WTC11 (cell line): ENCODE measurements at regions not wholly inside any gene's neighbourhood (a gene's known extent, or its start where the extent isn't known, plus 50 kb on each side); places are given as distances from the start of the nearest gene placed in this dataset.

ENCODE experiments used
- ATF1 ChIP-seq: sonication (generic); formaldehyde crosslinking; IDR thresholded peaks from 2 replicates; pipeline ENCODE4 v1.8.1; 2023; ENCODE audit warnings: mild to moderate bottlenecking, moderate library complexity, missing genetic modification reagents
- ESRRA ChIP-seq: sonication (generic); formaldehyde crosslinking; IDR thresholded peaks from 2 replicates; pipeline ENCODE4 v1.8.1; 2022; ENCODE audit warnings: mild to moderate bottlenecking, missing genetic modification reagents, borderline replicate concordance
- TEAD4 ChIP-seq: sonication (generic); formaldehyde crosslinking; IDR thresholded peaks from 2 replicates; pipeline ENCODE4 v1.8.0; 2022; ENCODE audit warnings: mild to moderate bottlenecking, missing genetic modification reagents
- USF2 ChIP-seq: sonication (generic); formaldehyde crosslinking; IDR thresholded peaks from 2 replicates; pipeline ENCODE4 v1.8.1; 2023; ENCODE audit warnings: mild to moderate bottlenecking, missing genetic modification reagents, moderate library complexity
- ZNF396 ChIP-seq: fragments of 250-450 bp; sonication (Bioruptor Pico); IDR thresholded peaks from 2 replicates; pipeline ENCODE4 v1.8.0; 2021; ENCODE audit warnings: mild to moderate bottlenecking, moderate library complexity, borderline replicate concordance
- ZNF423 ChIP-seq: fragments of 250-450 bp; sonication (Bioruptor Pico); IDR thresholded peaks from 2 replicates; pipeline ENCODE4 v2.1.2; 2022; ENCODE audit warnings: mild to moderate bottlenecking, moderate library complexity
- TF ChIP-seq, protein P1 (sequence below): fragments of 200-600 bp; IDR thresholded peaks from 2 replicates; pipeline ENCODE4 v1.8.0; 2022; ENCODE audit warnings: antibody characterized with exemption
- TF ChIP-seq, protein P2 (sequence below): sonication (generic); formaldehyde crosslinking; IDR thresholded peaks from 2 replicates; pipeline ENCODE4 v1.8.0; 2023; ENCODE audit warnings: missing genetic modification reagents, mild to moderate bottlenecking, borderline replicate concordance

GRCh38 chr18:40882468-40882867 lies 1072.6 kb upstream of the PIK3C3 start:
- TF ChIP-seq, protein P1, sequence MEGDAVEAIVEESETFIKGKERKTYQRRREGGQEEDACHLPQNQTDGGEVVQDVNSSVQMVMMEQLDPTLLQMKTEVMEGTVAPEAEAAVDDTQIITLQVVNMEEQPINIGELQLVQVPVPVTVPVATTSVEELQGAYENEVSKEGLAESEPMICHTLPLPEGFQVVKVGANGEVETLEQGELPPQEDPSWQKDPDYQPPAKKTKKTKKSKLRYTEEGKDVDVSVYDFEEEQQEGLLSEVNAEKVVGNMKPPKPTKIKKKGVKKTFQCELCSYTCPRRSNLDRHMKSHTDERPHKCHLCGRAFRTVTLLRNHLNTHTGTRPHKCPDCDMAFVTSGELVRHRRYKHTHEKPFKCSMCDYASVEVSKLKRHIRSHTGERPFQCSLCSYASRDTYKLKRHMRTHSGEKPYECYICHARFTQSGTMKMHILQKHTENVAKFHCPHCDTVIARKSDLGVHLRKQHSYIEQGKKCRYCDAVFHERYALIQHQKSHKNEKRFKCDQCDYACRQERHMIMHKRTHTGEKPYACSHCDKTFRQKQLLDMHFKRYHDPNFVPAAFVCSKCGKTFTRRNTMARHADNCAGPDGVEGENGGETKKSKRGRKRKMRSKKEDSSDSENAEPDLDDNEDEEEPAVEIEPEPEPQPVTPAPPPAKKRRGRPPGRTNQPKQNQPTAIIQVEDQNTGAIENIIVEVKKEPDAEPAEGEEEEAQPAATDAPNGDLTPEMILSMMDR: no peak
- no peak for TF ChIP-seq ESRRA (CRISPR knock-in tag)
- no peak for TF ChIP-seq ZNF396 (CRISPR knock-in tag)
- TF ChIP-seq TEAD4: no peak
- TF ChIP-seq ZNF423 (CRISPR knock-in tag): no peak
- TF ChIP-seq USF2: no peak
- TF ChIP-seq ATF1 (CRISPR knock-in tag): no peak
- TF ChIP-seq, protein P2, sequence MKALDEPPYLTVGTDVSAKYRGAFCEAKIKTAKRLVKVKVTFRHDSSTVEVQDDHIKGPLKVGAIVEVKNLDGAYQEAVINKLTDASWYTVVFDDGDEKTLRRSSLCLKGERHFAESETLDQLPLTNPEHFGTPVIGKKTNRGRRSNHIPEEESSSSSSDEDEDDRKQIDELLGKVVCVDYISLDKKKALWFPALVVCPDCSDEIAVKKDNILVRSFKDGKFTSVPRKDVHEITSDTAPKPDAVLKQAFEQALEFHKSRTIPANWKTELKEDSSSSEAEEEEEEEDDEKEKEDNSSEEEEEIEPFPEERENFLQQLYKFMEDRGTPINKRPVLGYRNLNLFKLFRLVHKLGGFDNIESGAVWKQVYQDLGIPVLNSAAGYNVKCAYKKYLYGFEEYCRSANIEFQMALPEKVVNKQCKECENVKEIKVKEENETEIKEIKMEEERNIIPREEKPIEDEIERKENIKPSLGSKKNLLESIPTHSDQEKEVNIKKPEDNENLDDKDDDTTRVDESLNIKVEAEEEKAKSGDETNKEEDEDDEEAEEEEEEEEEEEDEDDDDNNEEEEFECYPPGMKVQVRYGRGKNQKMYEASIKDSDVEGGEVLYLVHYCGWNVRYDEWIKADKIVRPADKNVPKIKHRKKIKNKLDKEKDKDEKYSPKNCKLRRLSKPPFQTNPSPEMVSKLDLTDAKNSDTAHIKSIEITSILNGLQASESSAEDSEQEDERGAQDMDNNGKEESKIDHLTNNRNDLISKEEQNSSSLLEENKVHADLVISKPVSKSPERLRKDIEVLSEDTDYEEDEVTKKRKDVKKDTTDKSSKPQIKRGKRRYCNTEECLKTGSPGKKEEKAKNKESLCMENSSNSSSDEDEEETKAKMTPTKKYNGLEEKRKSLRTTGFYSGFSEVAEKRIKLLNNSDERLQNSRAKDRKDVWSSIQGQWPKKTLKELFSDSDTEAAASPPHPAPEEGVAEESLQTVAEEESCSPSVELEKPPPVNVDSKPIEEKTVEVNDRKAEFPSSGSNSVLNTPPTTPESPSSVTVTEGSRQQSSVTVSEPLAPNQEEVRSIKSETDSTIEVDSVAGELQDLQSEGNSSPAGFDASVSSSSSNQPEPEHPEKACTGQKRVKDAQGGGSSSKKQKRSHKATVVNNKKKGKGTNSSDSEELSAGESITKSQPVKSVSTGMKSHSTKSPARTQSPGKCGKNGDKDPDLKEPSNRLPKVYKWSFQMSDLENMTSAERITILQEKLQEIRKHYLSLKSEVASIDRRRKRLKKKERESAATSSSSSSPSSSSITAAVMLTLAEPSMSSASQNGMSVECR (CRISPR knock-in tag): no peak
